ENCODE measurements at regions not wholly inside any gene's neighbourhood (a gene's known extent, or its start where the extent isn't known, plus 50 kb on each side); places are given as distances from the start of the nearest gene placed in this dataset.
"Not testable (repeated sequence)": the region's sequence is repeated elsewhere in the genome, so short reads cannot be mapped to it uniquely, and the experiment has no call there.

- DNase-seq (ENCODE audit: low spot score) = not testable (repeated sequence)
Measured at GRCh38 chr7:17440025-17440784, 141.8 kb downstream of the AHR start.

DNA sequence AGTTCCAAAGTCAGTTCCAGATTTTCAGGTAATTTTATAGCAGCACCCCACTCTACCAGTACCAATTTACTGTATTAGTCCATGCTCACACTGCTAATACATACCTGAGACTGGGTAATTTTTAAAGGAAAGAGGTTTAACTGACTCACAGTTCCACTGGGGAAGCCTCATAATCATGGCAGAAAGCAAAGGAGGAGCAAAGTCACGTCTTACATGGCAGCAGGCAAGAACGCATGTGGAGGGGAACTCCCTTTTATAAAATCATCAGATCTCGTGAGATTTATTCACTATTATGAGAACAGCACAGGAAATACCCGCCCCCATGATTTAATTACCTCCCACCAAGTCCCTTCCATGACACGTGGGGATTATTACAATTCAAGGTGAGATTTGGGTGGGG lies 142.4 kb downstream of the AHR start:
- no peak for DNase-seq (ENCODE audit: low spot score)

DNA sequence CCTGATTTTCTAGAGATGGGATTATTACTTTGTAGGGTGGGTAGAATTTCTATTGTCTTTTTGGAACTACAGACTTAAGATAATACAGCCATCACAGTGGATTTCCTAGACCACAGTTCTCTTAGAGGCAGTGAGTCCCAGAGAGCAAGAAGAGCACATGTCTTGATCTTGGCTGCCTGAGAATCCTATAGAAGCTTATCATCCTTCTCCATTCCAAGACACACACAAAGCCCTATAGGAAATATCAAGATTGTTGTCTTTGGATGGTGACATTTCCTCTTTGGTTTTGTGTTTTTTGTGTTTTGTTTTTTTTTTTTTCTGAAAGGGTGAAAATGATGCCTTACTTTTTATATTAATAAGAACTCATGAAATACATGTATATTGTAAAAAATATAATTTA lies 143.1 kb downstream of the AHR start:
- no peak for DNase-seq (ENCODE audit: low spot score)

- DNase-seq (ENCODE audit: low spot score) = no peak
Measured at GRCh38 chr7:17444151-17444550, 145.7 kb downstream of the AHR start.

DNA sequence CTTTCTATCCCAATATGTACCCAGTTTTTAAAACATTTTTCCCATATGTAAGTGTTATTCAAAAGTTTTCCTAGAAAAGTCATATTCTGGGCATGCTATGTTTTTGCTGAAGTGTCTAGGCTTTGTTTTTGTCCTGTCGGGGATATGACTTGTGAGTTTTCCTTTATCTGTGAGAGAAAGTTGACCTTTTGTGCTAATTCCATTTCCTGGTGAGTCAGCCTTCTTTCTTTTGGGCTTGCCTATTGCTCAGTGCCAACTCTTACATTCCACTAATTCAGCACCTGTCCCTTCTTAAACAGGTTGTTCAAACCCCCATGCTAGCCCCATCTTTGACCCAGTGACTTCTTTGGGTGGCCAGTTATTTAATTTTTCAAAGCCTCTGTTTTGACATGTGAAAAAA lies 146.2 kb downstream of the AHR start:
- peak; percentile 84 for DNase-seq (ENCODE audit: low spot score)

DNA sequence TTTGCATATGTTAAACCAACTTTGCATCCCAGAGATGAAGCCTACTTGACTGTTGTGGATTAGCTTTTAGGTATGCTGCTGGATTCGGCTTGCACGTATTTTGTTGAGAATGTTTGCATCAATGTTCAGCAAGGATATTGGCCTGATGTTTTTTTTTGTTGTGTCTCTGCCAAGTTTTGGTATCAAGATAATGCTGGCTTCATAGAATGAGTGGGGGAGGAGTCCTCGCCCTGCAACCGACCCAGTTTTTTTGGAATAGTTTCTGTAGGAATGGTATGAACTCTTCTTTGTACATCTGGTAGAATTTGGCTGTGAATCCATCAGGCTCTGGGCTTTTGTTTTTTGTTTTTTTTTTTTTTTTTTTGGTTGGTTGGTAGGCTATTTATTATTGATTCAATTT lies 147.9 kb downstream of the AHR start:
- DNase-seq (ENCODE audit: low spot score) = no peak

DNA sequence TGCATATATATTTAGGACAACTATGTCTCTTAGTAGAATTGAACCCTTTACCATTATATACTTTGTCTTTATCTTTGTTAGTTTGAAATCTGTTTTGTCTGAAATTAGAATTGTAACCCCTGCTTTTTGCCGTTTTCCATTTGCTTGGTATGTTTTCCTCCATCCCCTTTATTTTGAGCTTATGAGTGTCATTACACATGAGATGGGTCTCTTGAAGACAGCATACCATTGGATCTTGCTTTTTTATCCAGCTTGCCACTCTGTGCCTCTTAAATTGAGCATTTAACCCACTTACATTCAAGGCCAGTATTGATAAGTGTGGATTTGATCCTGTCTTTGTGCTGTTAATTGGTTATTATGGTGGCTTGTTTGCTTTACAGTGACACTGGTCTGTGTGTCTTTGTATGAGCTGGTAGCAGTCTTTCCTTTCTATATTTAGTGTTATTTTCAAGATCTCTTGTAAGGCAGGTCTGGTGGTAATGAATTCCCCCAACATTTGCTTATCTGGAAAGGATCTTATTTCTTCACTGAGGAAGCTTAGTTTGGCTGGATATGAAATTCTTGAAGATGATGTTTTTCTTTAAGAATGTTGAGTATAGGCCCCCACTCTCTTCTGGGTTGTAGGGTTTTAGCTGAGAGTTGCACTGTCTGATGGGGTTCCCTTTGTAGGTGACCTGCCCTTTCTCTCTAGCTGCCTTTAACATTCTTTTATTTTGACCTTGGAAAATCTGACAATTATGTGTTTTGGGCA lies 149.5 kb downstream of the AHR start:
- no peak for DNase-seq (ENCODE audit: low spot score)

GRCh38 chr7:17448479-17449423 lies 150.3 kb downstream of the AHR start:
- no peak for DNase-seq (ENCODE audit: low spot score)

DNA sequence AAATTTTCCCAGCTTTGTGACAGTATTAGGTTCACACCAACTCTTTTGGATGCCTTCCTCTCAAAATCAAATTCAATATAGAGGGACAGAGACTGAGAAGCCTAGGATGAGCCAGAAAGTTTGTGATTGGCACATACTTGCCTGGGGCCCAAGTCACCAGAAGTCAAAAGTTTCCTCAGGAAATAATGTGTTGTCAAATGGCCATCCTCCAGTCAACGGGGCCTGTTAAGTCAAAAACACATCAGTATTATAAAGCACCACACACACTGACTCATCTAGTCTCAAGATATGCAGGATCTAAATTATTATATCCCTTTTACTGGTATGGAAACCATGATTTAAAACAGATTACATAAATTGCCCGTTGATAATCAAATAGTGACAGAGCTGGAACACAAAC lies 158.1 kb downstream of the AHR start:
- DNase-seq (ENCODE audit: low spot score) = no peak

DNA sequence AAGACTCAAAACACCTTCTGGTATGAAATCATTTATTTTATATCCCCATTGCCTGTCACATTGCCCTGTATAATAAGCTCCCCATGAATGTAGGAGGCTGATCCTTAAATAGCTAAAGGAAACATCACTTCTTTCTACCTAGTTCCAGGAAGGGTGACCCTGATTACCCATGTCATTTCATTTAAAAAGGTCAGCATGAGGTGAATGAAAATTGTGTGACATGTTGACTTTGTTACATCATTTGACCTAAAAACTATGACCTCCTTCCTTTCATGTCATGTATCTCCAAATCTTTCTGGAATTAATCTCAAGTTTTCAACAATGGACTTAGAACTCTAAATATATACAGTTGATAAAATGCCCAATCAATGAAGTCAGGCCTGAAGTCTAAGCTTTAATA lies 161.5 kb downstream of the AHR start:
- DNase-seq (ENCODE audit: low spot score) = no peak

- DNase-seq (ENCODE audit: low spot score) = no peak
Measured at GRCh38 chr7:17460665-17461064, 162.2 kb downstream of the AHR start.

DNA sequence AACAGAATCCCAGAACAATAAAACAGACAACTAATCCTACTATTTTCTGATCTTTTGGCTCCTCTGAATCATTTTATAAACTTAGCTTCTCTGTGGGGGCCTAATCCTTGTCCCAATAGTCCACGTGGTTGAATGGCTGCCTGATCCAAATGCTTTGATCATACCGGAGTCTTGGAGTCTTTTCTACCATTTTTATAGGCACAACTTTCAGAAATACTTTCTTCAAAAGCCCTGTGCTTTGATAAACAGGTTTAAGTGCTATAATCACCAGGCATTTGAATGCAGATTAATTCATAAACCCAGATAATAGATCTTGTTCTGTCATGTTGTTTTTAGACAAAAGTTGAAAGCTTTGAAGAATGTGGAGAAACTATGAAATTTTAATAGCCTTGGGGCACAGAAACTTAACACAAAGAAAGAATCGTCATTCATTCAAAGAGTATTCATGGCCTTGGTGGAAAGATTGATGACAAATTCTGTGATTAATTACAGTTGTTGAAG lies 163.7 kb downstream of the AHR start:
- peak; percentile 14 for DNase-seq (ENCODE audit: low spot score)

DNA sequence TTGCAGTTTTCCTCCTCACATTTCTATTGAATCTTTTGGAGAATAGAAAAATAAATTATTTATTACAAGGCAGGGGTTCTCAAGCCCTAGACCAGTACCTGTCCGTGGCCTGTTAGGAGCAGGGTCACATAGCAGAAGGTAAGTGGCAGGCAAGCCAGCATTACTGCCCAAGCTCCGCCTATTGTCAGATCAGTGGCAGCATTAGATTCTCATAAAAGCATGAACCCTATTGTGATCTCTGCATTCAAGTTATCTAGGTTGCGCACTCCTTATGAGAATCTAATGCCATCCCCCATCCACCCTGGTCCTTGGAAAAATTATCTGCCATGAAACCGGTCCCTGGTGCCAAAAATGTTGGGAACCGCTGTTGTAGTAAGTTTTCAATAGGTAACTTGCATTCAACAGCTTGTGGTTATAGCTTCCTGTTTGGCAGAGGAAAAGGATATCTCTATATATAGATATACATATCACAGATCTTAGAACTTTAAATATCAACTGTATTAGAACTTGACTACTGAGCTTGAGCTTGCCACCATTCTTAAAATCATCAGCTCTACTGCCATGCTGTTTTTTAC lies 165.1 kb downstream of the AHR start:
- DNase-seq (ENCODE audit: low spot score) = no peak

- no peak for DNase-seq (ENCODE audit: low spot score)
Measured at GRCh38 chr7:17466216-17466615, 167.8 kb downstream of the AHR start.

DNA sequence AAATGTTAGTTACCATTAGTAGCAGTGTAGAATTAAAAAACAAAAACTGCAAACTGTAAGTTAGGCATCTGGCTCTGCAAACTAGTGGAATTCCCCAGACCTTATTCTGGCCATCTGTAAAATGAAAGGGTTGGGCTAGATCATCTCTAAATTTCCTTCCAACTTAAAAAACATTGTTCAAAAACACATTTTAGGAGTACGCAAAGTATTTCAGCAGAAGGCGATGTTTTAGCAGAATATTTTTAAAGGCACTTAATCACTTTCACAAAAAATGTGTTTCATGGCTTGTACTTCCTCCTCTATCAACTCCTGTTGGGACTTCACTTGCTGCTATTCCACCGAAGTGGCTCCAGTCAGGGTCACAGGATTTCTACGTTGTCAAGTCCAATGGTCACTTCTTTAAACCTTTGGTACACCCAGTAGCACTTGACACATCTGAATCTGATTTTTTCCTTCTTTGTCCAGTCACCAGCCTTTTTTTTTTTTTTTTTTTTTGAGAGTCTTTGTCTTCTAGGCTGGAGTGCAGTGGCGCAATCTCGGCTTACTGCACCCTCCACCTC lies 169.0 kb downstream of the AHR start:
- no peak for DNase-seq (ENCODE audit: low spot score)

DNA sequence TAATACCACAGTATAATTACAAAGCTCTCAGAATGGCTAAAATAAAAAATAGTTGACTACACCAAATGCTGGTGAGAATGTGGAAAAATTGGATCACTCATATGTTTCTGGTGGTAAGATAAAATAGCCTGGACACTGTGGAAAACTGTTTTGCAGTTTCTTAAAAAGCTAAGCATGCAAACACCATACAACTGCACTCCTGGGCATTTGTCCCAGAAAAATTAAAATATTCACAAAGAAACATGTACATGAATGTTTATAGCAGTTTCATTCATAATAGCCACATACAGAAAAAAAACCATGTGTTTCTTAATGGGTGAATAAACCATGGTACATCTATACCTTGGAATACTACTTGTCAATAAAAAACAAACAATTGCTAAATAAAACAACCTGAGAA lies 172.9 kb downstream of the AHR start:
- DNase-seq (ENCODE audit: low spot score) = no peak

- no peak for DNase-seq (ENCODE audit: low spot score)
Measured at GRCh38 chr7:17472518-17472917, 174.1 kb downstream of the AHR start.

GRCh38 chr7:17472939-17473338 lies 174.5 kb downstream of the AHR start:
- no peak for DNase-seq (ENCODE audit: low spot score)

DNA sequence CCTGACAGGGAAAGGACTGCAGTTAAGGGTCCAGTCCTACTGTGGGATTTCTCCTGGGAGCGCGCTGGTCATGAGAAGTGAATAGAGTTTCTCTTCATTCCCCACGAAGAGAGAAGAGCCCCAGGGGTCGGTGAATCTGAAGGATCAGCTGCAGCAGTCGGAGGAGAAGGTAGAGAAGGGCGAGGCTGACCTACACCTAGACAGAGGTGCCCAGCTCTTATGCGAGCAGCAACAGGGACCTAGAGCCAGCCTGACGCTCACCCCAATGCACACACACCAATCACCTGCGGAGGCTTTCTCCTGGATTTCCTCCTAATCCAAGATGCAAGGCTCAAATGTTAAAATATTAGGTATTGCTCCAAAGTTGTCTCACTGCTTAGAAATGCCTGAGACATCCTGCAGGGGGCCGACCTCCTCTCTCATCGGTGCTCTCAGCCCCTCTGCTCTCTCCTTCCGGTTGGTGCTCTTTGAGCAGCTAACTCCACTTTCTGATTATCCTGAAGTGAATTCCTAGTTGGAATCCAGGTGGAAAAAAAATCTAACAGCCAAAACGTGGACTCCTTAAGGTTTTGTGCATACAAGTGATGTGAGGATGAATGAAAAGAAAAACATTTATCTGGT lies 176.4 kb downstream of the AHR start:
- DNase-seq (ENCODE audit: low spot score) = peak; percentile 11

DNA sequence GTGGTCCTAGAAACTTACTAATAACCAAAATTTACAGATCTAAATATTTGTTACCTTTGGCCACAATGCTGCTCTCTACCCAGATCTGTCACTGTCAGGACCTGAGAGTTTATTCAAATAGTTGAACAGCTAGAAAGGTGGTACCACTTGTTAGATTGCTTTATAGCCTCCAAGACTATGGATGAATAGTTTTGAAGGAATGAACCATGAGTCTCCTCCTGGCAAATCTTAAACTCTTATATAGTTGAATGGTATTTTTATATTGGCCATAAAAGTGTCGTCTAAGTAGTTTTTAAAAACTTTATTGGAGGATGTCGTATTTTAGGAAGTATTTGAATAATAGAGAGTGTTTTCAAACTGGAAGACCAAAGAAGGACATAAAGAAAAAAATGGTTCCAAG lies 178.7 kb downstream of the AHR start:
- DNase-seq (ENCODE audit: low spot score) = no peak

DNA sequence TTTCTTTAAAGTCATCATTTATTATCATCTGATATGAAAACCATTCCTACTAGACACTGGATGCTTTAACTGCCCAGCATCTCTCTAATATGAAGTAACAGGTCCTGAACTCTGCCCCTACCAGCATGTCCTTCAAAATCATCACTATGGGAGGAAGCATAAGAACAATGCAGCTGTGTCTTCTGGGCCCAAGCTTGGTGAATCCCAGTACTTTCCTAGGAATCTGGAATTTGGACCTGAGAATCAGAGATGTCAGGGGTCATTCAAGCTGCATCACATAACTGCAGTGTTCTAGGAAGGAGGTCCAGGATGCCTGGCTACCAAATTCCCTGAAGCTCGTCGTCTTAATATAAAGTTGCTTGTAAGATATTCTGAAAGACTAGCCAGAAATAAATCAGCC lies 182.7 kb downstream of the AHR start:
- no peak for DNase-seq (ENCODE audit: low spot score)
